ENCODE measurements at regions not wholly inside any gene's neighbourhood (a gene's known extent, or its start where the extent isn't known, plus 50 kb on each side); places are given as distances from the start of the nearest gene placed in this dataset.

DNA sequence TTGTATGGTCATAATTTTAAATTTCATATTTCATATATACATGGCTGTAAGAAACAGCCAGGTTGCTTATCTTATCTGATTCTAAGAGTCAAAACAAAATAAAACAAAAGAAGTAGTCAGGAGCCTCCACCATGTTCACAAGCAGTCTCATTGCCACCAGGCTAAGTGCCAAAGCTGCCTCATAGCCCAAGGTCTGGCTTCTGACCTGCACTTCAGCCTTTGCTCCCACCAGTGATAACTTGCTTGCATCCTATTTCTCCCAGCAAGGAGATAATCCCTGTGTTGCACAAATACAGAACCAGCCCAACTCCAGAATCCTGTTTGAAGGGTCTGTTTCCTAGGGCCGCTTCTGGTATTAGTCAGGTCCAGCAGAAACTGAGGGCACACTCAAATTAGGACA is 53.9 kb upstream of the TSKU start:
- Histone ChIP-seq H3K9me3 (ENCODE audit: control insufficient read depth in 1 of 2, insufficient read depth in 1 of 2, low read length in 2 of 2) (no peaks in the 10 kb centered on the region), H3K4me1 (ENCODE audit: insufficient read depth, low read length) (peaks cover 3% of the 10 kb centered on the region), H3K27me3 (ENCODE audit: control insufficient read depth in 1 of 2, insufficient read depth in 2 of 2, low read length in 2 of 2) (peaks cover 0 to 5% of the 10 kb centered on the region in 2 experiments), H3K27ac (ENCODE audit: low read depth in 1 of 2, low read length in 2 of 2) (no peak overlapping the region), H3K4me3 (ENCODE audit: low read length) (no peak overlapping the region), H3K36me3 (ENCODE audit: insufficient read depth, low read length) (no peaks in the 10 kb centered on the region)
- Mint-ChIP-seq H3K27me3 (peaks cover 32% of the 10 kb centered on the region), H3K4me3 (no peak overlapping the region), H3K4me1 (ENCODE audit: low read depth) (no peaks in the 10 kb centered on the region), H3K27ac (no peak overlapping the region), H3K9me3 (no peaks in the 10 kb centered on the region), H3K36me3 (ENCODE audit: low read depth) (no peaks in the 10 kb centered on the region)
- TF ChIP-seq, protein P1, sequence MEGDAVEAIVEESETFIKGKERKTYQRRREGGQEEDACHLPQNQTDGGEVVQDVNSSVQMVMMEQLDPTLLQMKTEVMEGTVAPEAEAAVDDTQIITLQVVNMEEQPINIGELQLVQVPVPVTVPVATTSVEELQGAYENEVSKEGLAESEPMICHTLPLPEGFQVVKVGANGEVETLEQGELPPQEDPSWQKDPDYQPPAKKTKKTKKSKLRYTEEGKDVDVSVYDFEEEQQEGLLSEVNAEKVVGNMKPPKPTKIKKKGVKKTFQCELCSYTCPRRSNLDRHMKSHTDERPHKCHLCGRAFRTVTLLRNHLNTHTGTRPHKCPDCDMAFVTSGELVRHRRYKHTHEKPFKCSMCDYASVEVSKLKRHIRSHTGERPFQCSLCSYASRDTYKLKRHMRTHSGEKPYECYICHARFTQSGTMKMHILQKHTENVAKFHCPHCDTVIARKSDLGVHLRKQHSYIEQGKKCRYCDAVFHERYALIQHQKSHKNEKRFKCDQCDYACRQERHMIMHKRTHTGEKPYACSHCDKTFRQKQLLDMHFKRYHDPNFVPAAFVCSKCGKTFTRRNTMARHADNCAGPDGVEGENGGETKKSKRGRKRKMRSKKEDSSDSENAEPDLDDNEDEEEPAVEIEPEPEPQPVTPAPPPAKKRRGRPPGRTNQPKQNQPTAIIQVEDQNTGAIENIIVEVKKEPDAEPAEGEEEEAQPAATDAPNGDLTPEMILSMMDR (IDR thresholded peaks at IDR 0.05) = no peak
- ATAC-seq (ENCODE audit: poor library complexity) = no peak
- intact Hi-C loops (cut with DNase I, micrococcal nuclease) = no loop called here
- ChIA-PET CTCF (no interaction called here), POLR2A (no interaction called here)
- DNase-seq = no peak

DNA sequence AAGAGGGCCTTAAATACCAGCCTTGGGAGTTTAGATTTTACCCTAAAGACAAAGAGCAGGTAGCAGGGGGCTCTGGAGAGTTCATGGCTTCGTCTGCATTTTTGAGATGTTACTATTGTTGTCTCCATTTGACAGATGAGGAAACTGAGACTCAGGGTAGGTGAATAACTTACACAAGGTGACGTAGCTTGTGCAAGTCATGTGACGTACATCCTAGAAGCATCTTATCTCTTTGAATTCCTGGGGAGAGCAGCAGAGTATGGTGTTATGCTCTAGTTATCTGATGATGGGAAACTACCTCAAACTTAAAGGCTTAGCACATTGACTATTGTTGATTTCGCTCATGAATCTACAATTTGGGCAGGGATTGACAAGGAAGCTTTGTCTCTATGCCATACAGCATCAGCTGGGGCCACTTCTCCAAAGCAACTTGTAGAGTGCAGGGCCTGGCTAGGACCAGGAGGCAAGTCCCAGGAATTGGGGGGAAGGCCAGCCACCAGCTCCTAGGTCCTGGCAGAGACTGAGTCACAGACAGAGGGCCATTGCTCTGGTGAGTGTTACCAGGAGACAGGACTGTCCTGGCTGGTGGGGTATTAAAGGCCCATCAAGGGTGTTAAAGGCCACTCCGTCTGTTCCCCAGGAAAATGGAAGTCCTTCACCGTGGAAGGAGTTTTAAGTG is 52.1 kb upstream of the TSKU start:
- Mint-ChIP-seq H3K36me3 (ENCODE audit: low read depth) (no peaks in the 10 kb centered on the region), H3K4me3 (no peak overlapping the region), H3K27me3 (peaks cover 17% of the 10 kb centered on the region), H3K27ac (no peak overlapping the region), H3K9me3 (no peaks in the 10 kb centered on the region), H3K4me1 (ENCODE audit: low read depth) (no peaks in the 10 kb centered on the region)
- intact Hi-C loops (cut with DNase I, micrococcal nuclease) = loop anchor here (5.0 to 10.0 kb wide), 3 partner anchors 311 to 884 kb away; no protein-coding TSS in a partner anchor
- TF ChIP-seq, protein P1 (IDR thresholded peaks at IDR 0.05) = no peak
- ChIA-PET CTCF (interaction anchor here (2.1 kb wide), 1 partner anchor 9 kb away, joined by 6 read pairs; no protein-coding TSS in a partner anchor), POLR2A (interaction anchor here (0.7 kb wide), 1 partner anchor 833 kb away, joined by 3 read pairs; no protein-coding TSS in a partner anchor)
- H3K9me3 ChIP-seq (ENCODE audit: control insufficient read depth in 1 of 2, insufficient read depth in 1 of 2, low read length in 2 of 2) = no peaks in the 10 kb centered on the region
- no peak overlapping the region for H3K27ac ChIP-seq (ENCODE audit: low read depth in 1 of 2, low read length in 2 of 2)
- no peak for DNase-seq
- no peak for ATAC-seq (ENCODE audit: poor library complexity)
- H3K36me3 ChIP-seq (ENCODE audit: insufficient read depth, low read length) = no peaks in the 10 kb centered on the region
- no peak overlapping the region for H3K4me3 ChIP-seq (ENCODE audit: low read length)
- H3K27me3 ChIP-seq (ENCODE audit: control insufficient read depth in 1 of 2, insufficient read depth in 2 of 2, low read length in 2 of 2) = peaks cover 0 to 2% of the 10 kb centered on the region in 2 experiments
- peaks cover 3% of the 10 kb centered on the region for H3K4me1 ChIP-seq (ENCODE audit: insufficient read depth, low read length)

DNA sequence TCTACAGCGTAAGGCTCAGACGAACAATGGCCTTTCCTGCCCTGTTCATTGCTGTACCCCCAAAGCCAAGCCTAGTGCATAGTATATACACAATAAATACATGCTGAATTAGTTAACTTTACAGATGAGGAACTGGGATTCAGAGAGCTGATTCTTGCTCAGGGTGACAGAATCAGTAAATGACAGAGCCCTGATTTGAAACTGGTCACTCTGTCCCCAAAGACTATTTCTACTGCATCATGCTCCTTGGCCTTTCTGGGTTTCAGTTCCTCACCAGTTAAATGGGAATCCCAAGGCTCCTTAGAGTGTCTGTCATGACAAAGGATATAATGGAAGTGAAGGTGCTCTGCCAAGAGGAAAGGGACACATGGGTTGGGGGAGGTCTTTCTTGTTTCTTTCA is 50.5 kb upstream of the TSKU start:
- no peaks in the 10 kb centered on the region for H3K36me3 Mint-ChIP-seq (ENCODE audit: low read depth)
- TF ChIP-seq, protein P1 (IDR thresholded peaks at IDR 0.05) = no peak
- peaks cover 3% of the 10 kb centered on the region for H3K4me1 ChIP-seq (ENCODE audit: insufficient read depth, low read length)
- no peak overlapping the region for H3K4me3 ChIP-seq (ENCODE audit: low read length)
- peaks cover 8% of the 10 kb centered on the region for H3K27me3 Mint-ChIP-seq
- ATAC-seq (ENCODE audit: poor library complexity) (no peak), DNase-seq (no peak)
- intact Hi-C loops (cut with DNase I, micrococcal nuclease) = loop anchor here (5.0 to 10.0 kb wide), 3 partner anchors 310 to 882 kb away; no protein-coding TSS in a partner anchor
- no peaks in the 10 kb centered on the region for H3K4me1 Mint-ChIP-seq (ENCODE audit: low read depth)
- no peak overlapping the region for H3K4me3 Mint-ChIP-seq
- no peak overlapping the region for H3K27ac ChIP-seq (ENCODE audit: low read depth in 1 of 2, low read length in 2 of 2)
- H3K27ac Mint-ChIP-seq = no peak overlapping the region
- CTCF ChIA-PET = interaction anchor here (2.1 kb wide), 1 partner anchor 10 kb away, joined by 6 read pairs; no protein-coding TSS in a partner anchor
- no peaks in the 10 kb centered on the region for H3K36me3 ChIP-seq (ENCODE audit: insufficient read depth, low read length)
- no peaks in the 10 kb centered on the region for H3K27me3 ChIP-seq (ENCODE audit: control insufficient read depth in 1 of 2, insufficient read depth in 2 of 2, low read length in 2 of 2)
- no peaks in the 10 kb centered on the region for H3K9me3 ChIP-seq (ENCODE audit: control insufficient read depth in 1 of 2, insufficient read depth in 1 of 2, low read length in 2 of 2)
- POLR2A ChIA-PET = no interaction called here
- H3K9me3 Mint-ChIP-seq = no peaks in the 10 kb centered on the region

Measured in CD4-positive, alpha-beta T cell (primary cell).